HepG2 (cell line): ENCODE measurements at regions not wholly inside any gene's neighbourhood (a gene's known extent, or its start where the extent isn't known, plus 50 kb on each side); places are given as distances from the start of the nearest gene placed in this dataset.

ENCODE experiments used
- ATAC-seq: fragments of 200-7000 bp; cut with Tn5 transposase; 3 replicates; pipeline ENCODE4 v1.9.1; 2020; ENCODE audit warnings: mild to moderate bottlenecking, moderate library complexity
- BruUV-seq: library from RNA; stranded (reverse); fragments of 400-500 nt; replicated peaks from 2 replicates; lab custom pipeline; 2021; lab: Mats Ljungman, UMichigan
- CTCF ChIA-PET: fragments of 300-600 bp; formaldehyde crosslinking; extraction: SDS; loops from one replicate; lab custom pipeline; 2021; ENCODE audit warnings: low total read pairs, inconsistent platforms, low intra/inter-chr PET ratio; lab: Yijun Ruan, JAX
- POLR2A ChIA-PET: fragments of 350-600 bp; sonication (Branson Sonifier 250); formaldehyde crosslinking; loops from one replicate; lab custom pipeline; 2020; ENCODE audit warnings: antibody characterized with exemption, inconsistent platforms; lab: Yijun Ruan, JAX
- DNase-seq: peaks from one replicate; pipeline ENCODE4 v3.0.0-alpha.2; 2015; ENCODE audit warnings: low spot score
- FAIRE-seq: peaks from 3 replicates; lab custom pipeline; 2011; peaks lifted over from hg19 to GRCh38; lab: Jason Lieb, UNC
- H2AFZ ChIP-seq: one replicate; pipeline ENCODE4 v1.6.1; 2011; ENCODE audit warnings: low read length, inconsistent platforms
- H3K27ac ChIP-seq: fragments of 300-600 bp; 3 replicates; pipeline ENCODE4 v1.8.0; 2011; ENCODE audit warnings: mixed run types, mild to moderate bottlenecking, mixed read lengths, low read length, inconsistent platforms; ENCODE audit not compliant: insufficient read depth; ENCODE audit errors: extremely low read length
- H3K27me3 ChIP-seq, 2 experiments: fragments of 200-600 bp in 1 of 2; 2 replicates in 1 of 2; 3 replicates in 1 of 2; pipeline versions ENCODE4 v1.6.0 to v1.8.0; 2011; ENCODE audit warnings: low read length in 2 of 2, mild to moderate bottlenecking in 2 of 2, moderate library complexity in 2 of 2, inconsistent platforms in 1 of 2; ENCODE audit not compliant: insufficient read depth in 2 of 2, control insufficient read depth in 1 of 2
- H3K36me3 ChIP-seq, 2 experiments: fragments of 200-600 bp in 1 of 2; replicated peaks in 1 of 2; 2 replicates in 1 of 2; 3 replicates in 1 of 2; pipeline versions ENCODE4 v1.5.1 to v1.8.0; 2011; ENCODE audit warnings: low read length in 2 of 2, inconsistent platforms in 1 of 2; ENCODE audit not compliant: insufficient read depth in 2 of 2, control insufficient read depth in 1 of 2
- H3K4me1 ChIP-seq: 2 replicates; pipeline ENCODE4 v1.5.1; 2012; ENCODE audit warnings: low read length, inconsistent platforms; ENCODE audit not compliant: insufficient read depth
- H3K4me2 ChIP-seq: 2 replicates; pipeline ENCODE4 v1.6.0; 2011; ENCODE audit warnings: low read depth, low read length, inconsistent platforms
- H3K4me3 ChIP-seq, 3 experiments: fragments of 200-600 bp in 1 of 3; sonication (generic), shearing (Covaris generic) in 1 of 3; replicated peaks in 1 of 3; 2 replicates each; pipeline ENCODE4 v1.5.1; 2011 to 2016; ENCODE audit warnings: low read length in 3 of 3, inconsistent platforms in 2 of 3, low read depth in 2 of 3, mild to moderate bottlenecking in 2 of 3, control low read depth in 1 of 3, mixed read lengths in 1 of 3; ENCODE audit not compliant: insufficient read depth in 1 of 3
- H3K79me2 ChIP-seq: one replicate; pipeline ENCODE4 v1.6.1; 2011; ENCODE audit warnings: low read length, inconsistent platforms; ENCODE audit not compliant: insufficient read depth
- H3K9ac ChIP-seq: 2 replicates; pipeline ENCODE4 v1.6.0; 2011; ENCODE audit warnings: mild to moderate bottlenecking, low read depth, low read length, inconsistent platforms; ENCODE audit not compliant: insufficient read depth
- H3K9me3 ChIP-seq: 2 replicates; pipeline ENCODE4 v1.5.1; 2012; ENCODE audit warnings: mild to moderate bottlenecking, low read length
- H4K20me1 ChIP-seq: 2 replicates; pipeline ENCODE4 v1.6.0; 2011; ENCODE audit warnings: inconsistent platforms, mild to moderate bottlenecking, low read length, moderate library complexity; ENCODE audit not compliant: insufficient read depth
- BRD4 ChIP-seq: sonication (generic); formaldehyde crosslinking; IDR thresholded peaks from 2 replicates; pipeline ENCODE4 v1.4.0; 2020; ENCODE audit warnings: missing genetic modification reagents
- CAMTA2 ChIP-seq: sonication (generic); formaldehyde crosslinking; IDR thresholded peaks from 2 replicates; pipeline ENCODE4 v1.4.0; 2020; ENCODE audit warnings: mild to moderate bottlenecking, missing genetic modification reagents, borderline replicate concordance
- HMG20B ChIP-seq: conservative IDR thresholded peaks from 2 replicates; pipeline ENCODE4 v1.6.1; 2016; ENCODE audit warnings: missing genetic modification reagents, missing compliant biosample characterization
- NFE2L1 ChIP-seq: sonication (generic); formaldehyde crosslinking; IDR thresholded peaks from 2 replicates; pipeline ENCODE4 v1.4.0; 2020; ENCODE audit warnings: missing genetic modification reagents, mild to moderate bottlenecking, borderline replicate concordance
- NFKB2 ChIP-seq: sonication (generic); formaldehyde crosslinking; IDR thresholded peaks from 2 replicates; pipeline ENCODE4 v1.4.0; 2020; ENCODE audit warnings: missing genetic modification reagents, borderline replicate concordance
- NR2F6 ChIP-seq, 2 experiments: IDR thresholded peaks; 2 replicates each; pipeline ENCODE4 v1.6.1; 2016; ENCODE audit warnings: antibody characterized with exemption in 1 of 2, mild to moderate bottlenecking in 1 of 2
- PITX1 ChIP-seq: sonication (generic); formaldehyde crosslinking; IDR thresholded peaks from 2 replicates; pipeline ENCODE4 v1.5.1; 2020; ENCODE audit warnings: mild to moderate bottlenecking, missing genetic modification reagents
- POLR2A ChIP-seq, 2 experiments: IDR thresholded peaks; 2 replicates each; pipeline ENCODE4 v1.6.1; 2011; ENCODE audit warnings: low read depth in 2 of 2, low read length in 2 of 2, mild to moderate bottlenecking in 1 of 2, moderate library complexity in 1 of 2; ENCODE audit not compliant: insufficient read depth in 1 of 2
- REST ChIP-seq, 2 experiments: IDR thresholded peaks; 2 replicates each; pipeline ENCODE4 v1.6.1; 2011 to 2012; ENCODE audit warnings: low read length in 2 of 2, borderline replicate concordance in 1 of 2, low read depth in 1 of 2, mild to moderate bottlenecking in 1 of 2, moderate library complexity in 1 of 2
- SKIL ChIP-seq: sonication (generic); formaldehyde crosslinking; IDR thresholded peaks from 2 replicates; pipeline ENCODE4 v1.8.0; 2022; ENCODE audit warnings: missing genetic modification reagents, mild to moderate bottlenecking, moderate library complexity, borderline replicate concordance
- THAP7 ChIP-seq: sonication (generic); formaldehyde crosslinking; IDR thresholded peaks from 2 replicates; pipeline ENCODE4 v1.8.1; 2023; ENCODE audit warnings: mild to moderate bottlenecking, missing genetic modification reagents
- ZC3H4 ChIP-seq: sonication (generic); formaldehyde crosslinking; IDR thresholded peaks from 2 replicates; pipeline ENCODE4 v1.4.0; 2020; ENCODE audit warnings: missing genetic modification reagents, borderline replicate concordance
- ZMAT5 ChIP-seq: sonication (generic); formaldehyde crosslinking; IDR thresholded peaks from 2 replicates; pipeline ENCODE4 v1.5.0; 2020; ENCODE audit warnings: mild to moderate bottlenecking, low read depth, missing genetic modification reagents, borderline replicate concordance
- ZNF224 ChIP-seq: sonication (generic); formaldehyde crosslinking; IDR thresholded peaks from 2 replicates; pipeline ENCODE4 v1.5.0; 2020; ENCODE audit warnings: mild to moderate bottlenecking, missing genetic modification reagents
- ZNF276 ChIP-seq: sonication (generic); formaldehyde crosslinking; IDR thresholded peaks from 2 replicates; pipeline ENCODE4 v1.4.0; 2020; ENCODE audit warnings: mild to moderate bottlenecking, low read depth, missing genetic modification reagents
- ZNF30 ChIP-seq: sonication (generic); formaldehyde crosslinking; IDR thresholded peaks from 2 replicates; pipeline ENCODE4 v1.5.0; 2020; ENCODE audit warnings: mild to moderate bottlenecking, missing genetic modification reagents
- ZNF619 ChIP-seq: sonication (generic); formaldehyde crosslinking; IDR thresholded peaks from 2 replicates; pipeline ENCODE4 v1.4.0; 2020; ENCODE audit warnings: mild to moderate bottlenecking, missing genetic modification reagents
- ZSCAN31 ChIP-seq: sonication (generic); formaldehyde crosslinking; IDR thresholded peaks from 2 replicates; pipeline ENCODE4 v1.5.0; 2020; ENCODE audit warnings: low read depth, mild to moderate bottlenecking, missing genetic modification reagents
- WGBS: methylation state at CpG from one replicate; pipeline ENCODE4 v1.1.6; 2017; ENCODE audit warnings: low lambda C conversion rate; 5-methylcytosine and 5-hydroxymethylcytosine counted together
- in situ Hi-C: cut with HindIII; loops from 2 replicates; pipeline ENCODE4 v1.10.0; 2017; ENCODE audit warnings: low pct_unique_long_range_greater_than_20kb; ENCODE audit not compliant: extremely low pct_ligation_motif_present
- intact Hi-C: fragments of 100-400 bp; cut with micrococcal nuclease; formaldehyde crosslinking; loops from one replicate; pipeline ENCODE4 v1.10.0; 2022; ENCODE audit not compliant: unreplicated experiment

GRCh38 chr16:88130681-88131080 is 179.4 kb downstream of the BANP start:
- Histone ChIP-seq H3K27me3 (peaks cover 8 to 54% of the 10 kb centered on the region in 2 experiments), H3K36me3 (no peaks in the 10 kb centered on the region), H3K4me3 (no peak overlapping the region), H3K9me3 (no peaks in the 10 kb centered on the region), H3K4me2 (no peak overlapping the region), H3K79me2 (no peaks in the 10 kb centered on the region), H2AFZ (no peak overlapping the region), H3K27ac (no peak overlapping the region), H4K20me1 (no peaks in the 10 kb centered on the region), H3K9ac (no peak overlapping the region), H3K4me1 (no peaks in the 10 kb centered on the region)
- WGBS, result 74% methylated on average over 36 of the region's 36 CpGs
- intact Hi-C loops, result no loop called here
- ChIA-PET CTCF (no interaction called here), POLR2A (no interaction called here)
- BruUV-seq, result no TSS peak
- in situ Hi-C loops, result no loop called here
- ATAC-seq (no peak), DNase-seq (no peak), FAIRE-seq (no peak)
- TF ChIP-seq THAP7 (no peak), PITX1 (no peak), SKIL (CRISPR knock-in tag) (no peak), BRD4 (CRISPR knock-in tag) (no peak), NR2F6 (IDR thresholded peaks at IDR 0.05) (no peak), NR2F6 (CRISPR knock-in tag; IDR thresholded peaks at IDR 0.05) (no peak), REST (IDR thresholded peaks at IDR 0.05; ENCODE audit: borderline replicate concordance in 1 of 2, low read depth in 1 of 2, low read length in 2 of 2) (no peak), CAMTA2 (CRISPR knock-in tag) (no peak), ZSCAN31 (CRISPR knock-in tag) (no peak), ZMAT5 (CRISPR knock-in tag) (no peak), POLR2A (IDR thresholded peaks at IDR 0.05; ENCODE audit: insufficient read depth in 1 of 2, low read depth in 2 of 2, low read length in 2 of 2) (no peak), NFE2L1 (CRISPR knock-in tag) (no peak), HMG20B (no peak), ZC3H4 (CRISPR knock-in tag) (no peak), ZNF276 (CRISPR knock-in tag) (no peak), ZNF30 (no peak), ZNF224 (CRISPR knock-in tag) (no peak), NFKB2 (no peak), ZNF619 (CRISPR knock-in tag) (no peak)
